Sigmoid colon (tissue), 4 donors: ENCODE measurements at regions not wholly inside any gene's neighbourhood (a gene's known extent, or its start where the extent isn't known, plus 50 kb on each side); places are given as distances from the start of the nearest gene placed in this dataset.

ENCODE experiments used
- CTCF ChIP-seq, 4 experiments: fragments of 450-650 bp in 3 of 4; fragments of 200-600 bp in 1 of 4; IDR thresholded peaks; one replicate each; pipeline ENCODE4 v1.5.1; 2016 to 2019; ENCODE audit warnings: antibody characterized with exemption in 4 of 4, mild to moderate bottlenecking in 3 of 4, moderate library complexity in 2 of 4
- POLR2A ChIP-seq, 2 donors: fragments of 450-650 bp; IDR thresholded peaks; one replicate each; pipeline ENCODE4 v1.6.1; 2016; ENCODE audit warnings: antibody characterized with exemption in 2 of 2, mild to moderate bottlenecking in 2 of 2, moderate library complexity in 2 of 2
- POLR2AphosphoS5 ChIP-seq, 4 donors: sonication (generic); formaldehyde crosslinking; IDR thresholded peaks; one replicate each; pipeline ENCODE4 v1.6.1; 2017; ENCODE audit warnings: antibody characterized with exemption in 4 of 4

DNA sequence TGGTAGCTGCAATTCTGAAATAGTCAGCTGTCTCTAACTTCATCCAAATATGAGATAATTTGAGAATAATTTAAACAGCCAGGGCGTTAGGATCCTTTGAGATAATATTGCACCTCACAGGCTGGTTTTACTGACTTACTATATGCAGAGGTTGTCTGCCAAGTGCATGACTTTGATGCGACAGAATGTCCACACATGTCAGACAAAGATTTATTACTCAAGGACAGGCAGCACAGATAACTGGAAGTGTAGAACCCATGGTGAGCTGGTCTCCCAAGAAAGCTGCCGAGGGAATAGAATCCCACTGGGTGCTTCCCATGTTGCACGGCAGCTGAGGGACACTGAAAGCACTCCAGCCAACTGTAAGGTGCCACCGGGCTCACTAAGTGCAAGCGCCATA lies 166.2 kb upstream of the GALNTL6 start:
- no peak for TF ChIP-seq CTCF (IDR thresholded peaks at IDR 0.05)
- no peak for TF ChIP-seq POLR2A (IDR thresholded peaks at IDR 0.05)
- no peak for TF ChIP-seq POLR2AphosphoS5 (IDR thresholded peaks at IDR 0.05)
